ENCODE measurements at regions not wholly inside any gene's neighbourhood (a gene's known extent, or its start where the extent isn't known, plus 50 kb on each side); places are given as distances from the start of the nearest gene placed in this dataset.
"Not testable (repeated sequence)": the region's sequence is repeated elsewhere in the genome, so short reads cannot be mapped to it uniquely, and the experiment has no call there.

- no peaks in the 10 kb centered on the region for H3K36me3 ChIP-seq
- H3K9me3 ChIP-seq, result no peaks in the 10 kb centered on the region
- H3K27me3 ChIP-seq, result no peaks in the 10 kb centered on the region
- H3K27ac ChIP-seq, result no peak overlapping the region
- intact Hi-C loops (cut with DNase I), result no loop called here
- H3K4me1 ChIP-seq (ENCODE audit: insufficient read depth), result no peaks in the 10 kb centered on the region
- no peak for DNase-seq
- no peak overlapping the region for H3K4me3 ChIP-seq
- TF ChIP-seq CTCF (IDR thresholded peaks at IDR 0.05) (no peak), POLR2A (IDR thresholded peaks at IDR 0.05) (no peak), EP300 (IDR thresholded peaks at IDR 0.05) (no peak)
Observed at GRCh38 chrX:102845020-102845419, 92.1 kb upstream of the RAB40AL start.

- 82 to 83% (median 83%) methylated on average over 4 of the region's 4 CpGs for WGBS, 3 donors
- H3K36me3 ChIP-seq, result no peaks in the 10 kb centered on the region
- no peaks in the 10 kb centered on the region for H3K27me3 ChIP-seq
- H3K4me3 ChIP-seq, result no peak overlapping the region
- no peak overlapping the region for H3K27ac ChIP-seq
- intact Hi-C loops (cut with DNase I), result no loop called here
- no peaks in the 10 kb centered on the region for H3K4me1 ChIP-seq (ENCODE audit: insufficient read depth)
- TF ChIP-seq CTCF (IDR thresholded peaks at IDR 0.05) (no peak), POLR2A (IDR thresholded peaks at IDR 0.05) (no peak), EP300 (IDR thresholded peaks at IDR 0.05) (no peak)
- H3K9me3 ChIP-seq, result no peaks in the 10 kb centered on the region
- no peak for DNase-seq
Observed at GRCh38 chrX:102846544-102847236, 90.4 kb upstream of the RAB40AL start.

GRCh38 chrX:102847362-102847761 lies 89.7 kb upstream of the RAB40AL start:
- Histone ChIP-seq H3K27me3 (no peaks in the 10 kb centered on the region), H3K9me3 (no peaks in the 10 kb centered on the region), H3K36me3 (no peaks in the 10 kb centered on the region), H3K27ac (no peak overlapping the region), H3K4me1 (ENCODE audit: insufficient read depth) (no peaks in the 10 kb centered on the region), H3K4me3 (no peak overlapping the region)
- intact Hi-C loops (cut with DNase I), result no loop called here
- WGBS, 3 donors, result 45 to 52% (median 45%) methylated on average over 2 of the region's 2 CpGs
- TF ChIP-seq CTCF (IDR thresholded peaks at IDR 0.05) (no peak), EP300 (IDR thresholded peaks at IDR 0.05) (no peak), POLR2A (IDR thresholded peaks at IDR 0.05) (no peak)
- no peak for DNase-seq

- H3K27ac ChIP-seq, result no peak overlapping the region
- H3K36me3 ChIP-seq, result no peaks in the 10 kb centered on the region
- WGBS, 3 donors, result 38 to 53% (median 52%) methylated on average over 1 of the region's 1 CpG
- no peaks in the 10 kb centered on the region for H3K9me3 ChIP-seq
- DNase-seq, result no peak
- no peak for TF ChIP-seq EP300 (IDR thresholded peaks at IDR 0.05)
- H3K4me1 ChIP-seq (ENCODE audit: insufficient read depth), result no peaks in the 10 kb centered on the region
- intact Hi-C loops (cut with DNase I), result no loop called here
- H3K27me3 ChIP-seq, result no peaks in the 10 kb centered on the region
- H3K4me3 ChIP-seq, result no peak overlapping the region
Observed at GRCh38 chrX:102849396-102849795, 87.7 kb upstream of the RAB40AL start.

GRCh38 chrX:102858826-102859549 lies 78.1 kb upstream of the RAB40AL start:
- H3K36me3 ChIP-seq; H3K4me1 ChIP-seq (ENCODE audit: insufficient read depth); DNase-seq; H3K9me3 ChIP-seq; intact Hi-C loops (cut with DNase I); H3K27ac ChIP-seq; H3K27me3 ChIP-seq; H3K4me3 ChIP-seq: not testable (repeated sequence)
- WGBS, 3 donors, result 65 to 73% (median 70%) methylated on average over 8 of the region's 8 CpGs

All from ovary (tissue), 7 donors.